ENCODE measurements at regions not wholly inside any gene's neighbourhood (a gene's known extent, or its start where the extent isn't known, plus 50 kb on each side); places are given as distances from the start of the nearest gene placed in this dataset.
"Not testable (repeated sequence)": the region's sequence is repeated elsewhere in the genome, so short reads cannot be mapped to it uniquely, and the experiment has no call there.

DNA sequence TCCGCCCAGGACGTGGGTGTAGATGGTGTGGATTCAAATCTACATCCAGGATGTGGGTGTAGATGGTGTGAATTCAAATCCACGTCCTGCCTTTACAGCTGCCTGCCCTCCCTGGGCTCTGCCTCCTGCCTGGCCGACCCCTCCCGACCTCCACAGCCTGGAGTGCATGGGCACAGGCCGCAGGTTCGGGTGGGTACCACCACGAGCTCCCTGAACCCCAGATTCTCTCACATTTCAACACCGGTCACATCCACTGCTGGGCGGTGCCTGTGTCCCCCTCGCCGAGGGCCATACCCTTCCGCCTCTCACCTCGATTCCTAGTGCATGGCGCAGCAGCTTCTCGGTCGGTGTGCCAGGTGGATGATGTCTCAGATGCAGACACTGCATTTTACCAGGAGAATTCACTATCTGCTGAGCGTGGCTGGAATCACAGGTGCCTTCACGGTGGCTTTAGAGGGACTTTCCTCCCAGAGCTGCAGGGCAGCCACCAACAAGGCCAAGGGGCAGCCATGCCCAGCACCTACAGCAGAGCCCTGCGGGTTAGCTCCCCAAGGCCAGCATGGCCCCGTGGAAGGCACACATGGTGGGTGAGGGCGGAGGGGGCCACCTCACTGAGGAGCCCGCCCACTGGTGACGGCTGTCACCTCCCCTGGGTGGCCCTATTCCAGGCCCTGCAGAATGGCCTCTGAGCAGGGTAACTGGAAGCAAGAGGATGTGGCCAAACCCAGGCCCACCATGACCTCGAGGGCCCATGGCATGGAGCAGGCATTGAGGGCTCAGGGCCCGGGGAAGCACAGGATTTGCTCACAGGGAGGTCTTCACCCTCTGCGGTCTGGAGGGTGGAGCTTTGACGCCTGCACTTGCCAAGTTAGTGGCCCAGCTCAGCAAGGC, 638.5 kb downstream of the TBC1D22A start:
- DNase-seq (ENCODE audit: low read depth in 2 of 2): no peak

- not testable (repeated sequence) for DNase-seq (ENCODE audit: low read depth in 2 of 2)
Measured at GRCh38 chr22:47400131-47400530, 637.7 kb downstream of the TBC1D22A start.

DNA sequence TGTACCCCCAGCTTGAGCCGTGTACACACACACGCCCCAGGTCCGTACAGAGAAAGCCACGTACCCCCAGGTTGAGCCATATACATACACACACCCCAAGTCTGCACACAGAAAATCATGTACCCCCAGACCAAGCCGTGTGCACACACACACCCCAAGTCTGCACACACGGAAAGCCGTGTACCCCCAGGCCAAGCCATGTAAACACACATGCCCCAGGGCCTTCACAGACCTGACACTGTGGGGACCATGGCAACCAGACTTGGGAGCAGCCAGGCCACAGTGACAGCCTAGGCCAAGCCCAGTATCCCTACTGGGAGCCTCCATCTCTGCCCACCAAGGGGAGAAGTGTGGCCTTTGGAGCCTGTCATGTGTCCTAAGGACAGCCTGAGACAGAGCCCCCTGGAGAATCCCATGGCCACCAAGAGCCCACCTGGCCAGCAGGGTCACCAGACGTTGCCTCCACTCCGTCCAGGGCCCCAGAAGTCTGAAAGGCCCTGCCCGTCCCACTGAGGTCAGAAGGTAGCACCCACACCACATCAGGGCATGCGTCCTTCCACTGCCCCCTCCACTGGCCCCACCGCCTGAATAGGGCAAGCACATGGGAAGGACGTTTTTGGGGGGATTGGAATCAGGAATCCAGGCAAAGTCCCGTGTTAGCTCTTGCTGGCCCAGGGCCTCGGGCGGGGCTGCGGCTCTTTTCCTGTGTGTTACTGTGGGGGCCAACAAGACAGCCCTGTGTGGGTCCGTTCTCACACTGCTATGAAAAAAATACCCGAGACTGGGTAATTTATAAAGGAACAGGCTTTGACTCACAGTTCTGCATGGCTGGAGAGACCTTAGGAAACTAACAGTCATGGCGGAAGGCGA, 636.7 kb downstream of the TBC1D22A start:
- no peak for DNase-seq (ENCODE audit: low read depth in 2 of 2)

DNA sequence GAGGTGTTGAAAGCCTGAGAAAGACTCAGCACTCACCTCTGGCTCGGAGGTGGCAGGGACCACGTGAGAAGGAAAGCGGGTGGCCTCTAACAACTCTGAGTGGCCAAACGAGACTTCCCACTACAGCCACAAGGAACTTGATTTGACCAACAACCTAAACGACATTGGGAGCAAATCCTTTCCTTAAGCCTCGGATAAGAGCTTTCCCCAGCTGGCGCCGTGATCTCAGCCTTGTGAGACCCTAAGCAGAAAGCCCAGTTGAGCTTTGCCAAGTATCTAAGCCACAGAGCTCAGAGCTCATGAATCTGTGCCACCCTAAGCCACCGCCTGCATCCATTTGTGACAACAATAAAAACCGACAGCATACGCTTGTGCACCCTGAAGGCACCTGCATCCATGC, 636.0 kb downstream of the TBC1D22A start:
- no peak for DNase-seq (ENCODE audit: low read depth in 2 of 2)

- DNase-seq (ENCODE audit: low read depth in 2 of 2): no peak
Measured at GRCh38 chr22:47397673-47398072, 635.2 kb downstream of the TBC1D22A start.

DNA sequence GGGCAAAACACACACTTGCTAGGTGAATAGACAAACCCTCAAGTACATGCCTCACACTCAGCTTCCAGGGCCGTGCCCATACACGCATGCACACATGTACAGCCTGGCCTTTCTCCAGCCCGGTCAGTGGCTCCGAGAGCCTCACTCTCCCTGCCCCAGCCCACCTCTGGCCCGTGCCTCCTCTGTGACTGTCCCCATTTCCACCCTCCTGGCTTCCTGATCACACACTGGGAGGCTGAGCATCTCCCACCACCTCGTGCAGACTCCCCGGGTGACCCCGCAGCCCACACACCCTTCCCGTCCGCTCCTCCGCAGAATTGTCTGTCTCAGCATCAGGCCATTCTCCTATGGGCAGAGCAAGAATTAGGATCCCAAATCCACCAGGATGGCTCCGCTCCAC, 634.1 kb downstream of the TBC1D22A start:
- DNase-seq (ENCODE audit: low read depth in 2 of 2): no peak

- no peak for DNase-seq (ENCODE audit: low read depth in 2 of 2)
Measured at GRCh38 chr22:47396105-47396504, 633.7 kb downstream of the TBC1D22A start.

DNA sequence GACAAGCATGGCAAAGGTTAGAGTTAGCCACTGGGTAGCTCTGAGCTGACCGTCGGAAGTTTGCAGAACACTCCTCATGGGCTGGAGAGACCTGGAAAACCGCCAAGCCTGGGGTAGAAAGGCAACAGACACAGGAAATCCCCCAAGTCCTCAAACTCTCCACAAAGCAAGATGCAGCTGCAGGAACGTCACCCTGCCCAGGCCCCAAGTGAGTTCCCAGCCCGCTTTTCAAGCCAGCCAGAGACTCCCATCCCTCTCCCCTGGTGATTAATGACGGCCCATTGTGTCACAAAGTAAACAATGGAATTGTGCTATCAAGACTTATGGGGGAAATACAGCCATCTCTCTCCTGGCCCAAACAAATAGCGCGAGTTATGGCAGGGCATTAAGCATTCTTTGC, 633.0 kb downstream of the TBC1D22A start:
- no peak for DNase-seq (ENCODE audit: low read depth in 2 of 2)

DNA sequence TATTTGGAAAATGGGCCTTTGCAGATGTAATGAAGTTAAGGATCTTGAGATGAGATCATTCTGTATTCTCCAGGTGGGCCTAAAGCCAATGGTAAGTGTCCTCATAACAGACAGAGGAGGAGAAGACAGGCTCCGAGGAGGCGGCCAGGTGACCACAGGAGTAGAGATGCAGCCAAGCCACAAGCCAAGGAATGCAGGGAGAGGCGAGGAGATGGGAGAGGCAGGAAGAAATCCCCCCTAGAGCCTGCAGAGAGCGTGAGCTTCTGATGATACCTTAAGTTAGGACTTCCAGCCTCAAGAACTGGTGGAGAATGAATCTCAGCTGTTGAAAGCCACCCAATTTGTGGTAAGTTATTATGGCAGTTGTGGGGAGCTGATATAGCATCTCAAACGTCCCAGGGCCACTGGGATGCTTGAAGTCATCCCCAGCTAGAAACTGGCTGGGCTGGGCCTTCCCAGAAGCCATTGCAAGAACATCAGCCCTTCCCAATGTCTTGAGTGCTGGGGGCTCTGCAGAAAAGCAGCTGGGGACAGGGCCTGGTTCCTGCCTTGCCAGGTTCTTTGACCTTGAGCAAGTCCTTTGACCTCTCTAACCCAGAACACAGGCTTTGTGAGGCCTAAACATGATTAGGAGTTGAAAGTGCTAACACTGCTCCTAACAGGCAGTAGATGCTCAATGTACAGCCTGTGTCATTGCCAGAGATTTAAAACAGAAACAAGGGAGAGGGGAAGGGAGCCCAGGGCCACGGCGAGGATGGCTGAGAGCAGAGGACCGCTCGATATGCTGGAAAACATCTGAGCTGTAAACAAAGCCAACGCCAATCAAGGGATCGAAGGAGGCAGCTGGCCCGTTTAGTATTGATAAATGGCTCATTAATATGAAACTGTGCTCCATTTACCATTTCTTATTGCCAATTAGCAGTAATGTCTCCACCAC, 632.3 kb downstream of the TBC1D22A start:
- DNase-seq (ENCODE audit: low read depth in 2 of 2): no peak

DNA sequence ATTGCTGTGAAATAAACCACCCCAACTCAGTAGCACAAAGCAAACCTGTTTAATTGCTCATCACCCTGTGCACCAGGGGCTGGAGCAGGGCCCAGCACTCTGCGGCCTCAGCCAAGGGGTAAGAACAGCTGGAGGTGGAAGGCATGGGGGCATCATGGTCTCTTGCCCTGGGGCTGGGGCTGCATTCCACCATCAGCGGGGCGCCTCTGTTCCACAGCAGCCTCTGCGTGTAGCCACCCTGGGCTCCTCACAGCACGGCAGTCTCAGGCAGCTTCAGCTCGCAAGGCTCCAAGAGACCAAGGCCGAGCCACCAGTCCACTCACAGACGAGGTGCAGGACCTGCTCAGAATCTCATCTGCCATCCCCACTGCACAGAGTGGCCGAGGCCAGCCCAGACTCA, 630.7 kb downstream of the TBC1D22A start:
- DNase-seq (ENCODE audit: low read depth in 2 of 2): no peak

DNA sequence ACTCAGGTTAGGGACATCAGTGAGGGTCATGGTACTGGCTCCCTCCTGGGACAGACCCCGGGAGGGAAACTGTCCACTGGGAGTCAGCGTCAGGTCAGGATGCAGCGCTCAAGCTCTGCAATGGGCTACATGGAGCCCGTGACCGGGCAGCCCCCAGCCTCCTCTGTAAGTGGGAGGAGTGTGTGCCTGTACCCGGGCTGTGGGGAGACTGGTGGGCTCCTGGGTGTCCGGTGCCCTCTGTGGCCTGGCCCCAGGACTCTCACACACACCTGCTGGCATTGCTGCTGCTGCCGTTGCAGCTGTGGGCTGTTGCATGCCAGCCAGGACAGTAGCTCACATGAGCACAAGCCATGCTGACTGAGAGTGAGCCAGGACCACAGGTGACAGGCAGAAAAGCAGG, 630.3 kb downstream of the TBC1D22A start:
- no peak for DNase-seq (ENCODE audit: low read depth in 2 of 2)

DNA sequence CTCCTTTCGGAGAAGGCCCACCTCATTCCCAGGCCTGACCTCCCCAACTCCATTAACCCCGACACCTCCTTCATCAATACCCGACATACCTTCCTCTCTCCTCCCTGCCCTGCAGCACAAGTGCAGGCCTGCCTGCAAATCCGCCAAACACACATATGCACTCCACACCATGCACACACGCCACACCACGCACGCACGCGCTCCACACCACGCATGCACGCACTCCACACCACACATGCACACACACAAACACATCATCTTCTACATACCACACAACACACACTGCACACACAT, 629.6 kb downstream of the TBC1D22A start:
- DNase-seq (ENCODE audit: low read depth in 2 of 2): no peak

GRCh38 chr22:47391169-47392053, 629.0 kb downstream of the TBC1D22A start:
- DNase-seq (ENCODE audit: low read depth in 2 of 2): no peak

- DNase-seq (ENCODE audit: low read depth in 2 of 2): no peak
Measured at GRCh38 chr22:47390026-47390970, 627.8 kb downstream of the TBC1D22A start.

- DNase-seq (ENCODE audit: low read depth in 2 of 2): no peak
Measured at GRCh38 chr22:47389201-47389600, 626.8 kb downstream of the TBC1D22A start.

- no peak for DNase-seq (ENCODE audit: low read depth in 2 of 2)
Measured at GRCh38 chr22:47388778-47389177, 626.3 kb downstream of the TBC1D22A start.

GRCh38 chr22:47388331-47388730, 625.9 kb downstream of the TBC1D22A start:
- no peak for DNase-seq (ENCODE audit: low read depth in 2 of 2)

GRCh38 chr22:47386812-47387510, 624.5 kb downstream of the TBC1D22A start:
- DNase-seq (ENCODE audit: low read depth in 2 of 2): no peak

DNA sequence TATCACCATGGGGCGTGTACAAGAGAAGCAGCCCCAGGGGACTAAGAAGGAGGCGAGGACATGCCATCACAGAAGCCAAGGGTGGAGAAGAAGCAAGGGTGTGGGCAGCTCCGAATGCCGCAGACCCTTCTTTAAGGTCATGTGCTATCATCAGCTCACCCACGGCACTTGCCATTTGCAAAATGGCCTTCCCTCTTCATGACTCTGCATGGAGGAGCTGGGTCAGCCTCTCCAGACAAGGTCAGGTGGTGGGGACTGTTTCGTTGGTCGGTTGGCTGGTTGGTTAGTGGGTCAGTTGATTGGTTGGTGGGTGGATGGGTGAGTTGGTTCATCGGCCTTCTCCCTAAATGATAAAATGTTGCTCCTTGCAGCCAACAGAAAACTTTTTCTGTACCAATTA, 622.5 kb downstream of the TBC1D22A start:
- no peak for DNase-seq (ENCODE audit: low read depth in 2 of 2)
